ENCODE measurements at regions not wholly inside any gene's neighbourhood (a gene's known extent, or its start where the extent isn't known, plus 50 kb on each side); places are given as distances from the start of the nearest gene placed in this dataset.

GRCh38 chr5:2916076-2916682 is 164.7 kb upstream of the IRX2 start:
- WGBS, 2 donors, result 56 to 72% methylated on average over 4 of the region's 4 CpGs
- Histone ChIP-seq H3K27ac (no peak overlapping the region), H3K4me3 (no peak overlapping the region), H3K27me3 (no peaks in the 10 kb centered on the region), H3K4me1 (no peaks in the 10 kb centered on the region), H3K9me3 (peaks cover 0 to 2% (median 0%) of the 10 kb centered on the region in 3 donors), H3K36me3 (replicated peaks in 1 of 2; ENCODE audit: insufficient read depth in 1 of 2, low read depth in 2 of 2) (no peaks in the 10 kb centered on the region)
- no peak for DNase-seq
- intact Hi-C loops (cut with DNase I), result no loop called here
- TF ChIP-seq POLR2A (IDR thresholded peaks at IDR 0.05) (no peak), CTCF (IDR thresholded peaks at IDR 0.05) (no peak)
- ATAC-seq, result no peak

DNA sequence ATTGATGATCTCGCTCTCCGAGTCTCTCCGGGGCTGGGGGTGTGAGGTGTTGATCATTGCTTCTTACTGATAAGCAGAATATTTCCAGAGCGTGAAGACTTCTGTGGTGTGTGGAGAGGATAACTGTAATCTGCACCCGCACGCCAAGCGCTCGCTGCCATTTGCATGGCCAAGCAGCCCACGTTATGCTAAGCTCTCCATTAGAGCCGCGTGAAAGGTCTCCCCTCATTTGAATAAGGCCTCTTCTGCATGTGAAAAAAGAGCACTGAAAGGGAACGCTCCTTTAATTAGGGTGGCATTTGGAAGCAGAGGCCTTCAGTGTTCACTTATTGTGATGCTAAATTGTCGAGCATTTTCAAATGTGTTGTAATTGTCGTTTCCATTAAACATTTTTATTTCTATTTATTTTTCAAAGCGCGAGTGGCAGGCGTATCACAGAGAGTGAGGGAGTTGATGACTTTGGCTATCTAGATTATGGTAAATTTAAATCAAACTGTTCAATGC is 163.6 kb upstream of the IRX2 start:
- Histone ChIP-seq H3K36me3 (replicated peaks in 1 of 2; ENCODE audit: insufficient read depth in 1 of 2, low read depth in 2 of 2) (no peaks in the 10 kb centered on the region), H3K4me1 (no peaks in the 10 kb centered on the region), H3K27me3 (no peaks in the 10 kb centered on the region), H3K27ac (no peak overlapping the region), H3K4me3 (no peak overlapping the region), H3K9me3 (no peaks in the 10 kb centered on the region)
- ATAC-seq (no peak), DNase-seq (no peak)
- TF ChIP-seq CTCF (IDR thresholded peaks at IDR 0.05), result no peak
- no peak for TF ChIP-seq POLR2A (IDR thresholded peaks at IDR 0.05)
- 16 to 21% methylated on average over 17 of the region's 17 CpGs for whole genome bisulfite sequencing, 2 donors
- intact Hi-C loops (cut with DNase I), result no loop called here

DNA sequence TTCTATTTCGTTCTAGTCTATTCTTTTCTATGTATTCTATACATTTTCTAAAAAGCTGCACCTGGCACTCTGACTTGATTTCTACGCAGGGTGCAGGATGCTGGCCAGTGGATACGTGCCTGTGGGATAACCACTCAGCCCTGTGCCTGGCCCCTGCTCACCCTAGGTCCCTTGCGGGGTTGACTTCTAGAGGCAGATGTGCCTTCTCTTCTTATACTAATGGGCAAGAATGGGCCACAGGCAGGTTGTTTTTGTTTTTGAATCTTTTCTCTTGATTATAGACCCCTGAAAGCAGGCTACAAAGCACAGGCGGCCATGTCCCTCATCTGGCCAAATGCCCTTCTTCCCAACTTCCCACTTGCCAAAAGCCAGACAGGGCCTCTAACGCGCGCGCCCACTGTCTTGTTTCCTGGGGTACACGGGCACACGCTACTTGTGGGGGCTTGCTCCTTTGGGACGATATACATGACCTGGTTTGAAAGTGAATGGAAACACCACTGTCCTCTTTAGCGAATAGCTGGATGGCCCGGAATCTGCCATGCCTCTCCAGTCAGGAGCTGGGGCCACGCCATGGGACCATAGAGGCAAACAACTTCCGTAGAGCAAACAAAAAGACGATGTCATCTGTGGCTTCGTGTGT is 162.7 kb upstream of the IRX2 start:
- intact Hi-C loops (cut with DNase I), result no loop called here
- Histone ChIP-seq H3K9me3 (no peaks in the 10 kb centered on the region), H3K4me1 (no peaks in the 10 kb centered on the region), H3K27ac (no peak overlapping the region), H3K36me3 (replicated peaks in 1 of 2; ENCODE audit: insufficient read depth in 1 of 2, low read depth in 2 of 2) (no peaks in the 10 kb centered on the region), H3K27me3 (no peaks in the 10 kb centered on the region), H3K4me3 (no peak overlapping the region)
- TF ChIP-seq POLR2A (IDR thresholded peaks at IDR 0.05), result no peak
- TF ChIP-seq CTCF (IDR thresholded peaks at IDR 0.05), result no peak
- DNase-seq (no peak), ATAC-seq (no peak)
- 72% methylated on average over 18 of the region's 18 CpGs for WGBS, 2 donors

- Histone ChIP-seq H3K4me1 (no peaks in the 10 kb centered on the region), H3K27ac (no peak overlapping the region), H3K4me3 (no peak overlapping the region), H3K9me3 (no peaks in the 10 kb centered on the region), H3K27me3 (no peaks in the 10 kb centered on the region), H3K36me3 (replicated peaks in 1 of 2; ENCODE audit: insufficient read depth in 1 of 2, low read depth in 2 of 2) (no peaks in the 10 kb centered on the region)
- DNase-seq (no peak), ATAC-seq (no peak)
- TF ChIP-seq CTCF (IDR thresholded peaks at IDR 0.05) (no peak), POLR2A (IDR thresholded peaks at IDR 0.05) (no peak)
- 76 to 78% methylated on average over 6 to 7 of the region's 7 CpGs for WGBS, 2 donors
- intact Hi-C loops (cut with DNase I), result no loop called here
Observed at GRCh38 chr5:2913281-2913680, 161.8 kb upstream of the IRX2 start.

DNA sequence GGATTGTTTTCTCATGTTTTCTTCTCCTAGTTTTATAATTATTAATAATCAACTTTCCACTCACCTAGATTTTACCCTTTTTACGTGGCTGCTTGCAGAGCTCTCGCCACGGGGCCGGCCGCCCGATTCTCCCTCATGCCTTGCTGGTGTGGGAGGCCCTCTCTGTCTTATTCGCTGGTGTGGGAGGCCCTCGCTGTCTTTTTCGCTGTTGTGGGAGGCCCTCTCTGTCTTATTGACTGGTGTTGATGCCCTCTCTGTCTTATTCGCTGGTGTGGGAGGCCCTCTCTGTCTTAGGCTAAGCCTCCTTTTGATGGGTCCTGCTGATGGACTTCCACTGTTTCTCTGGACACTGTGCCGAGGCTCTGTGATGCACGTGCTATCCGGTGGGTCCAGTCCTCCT is 161.3 kb upstream of the IRX2 start:
- Histone ChIP-seq H3K4me3 (no peak overlapping the region), H3K27ac (no peak overlapping the region), H3K9me3 (no peaks in the 10 kb centered on the region), H3K27me3 (no peaks in the 10 kb centered on the region), H3K36me3 (replicated peaks in 1 of 2; ENCODE audit: insufficient read depth in 1 of 2, low read depth in 2 of 2) (no peaks in the 10 kb centered on the region), H3K4me1 (no peaks in the 10 kb centered on the region)
- TF ChIP-seq POLR2A (IDR thresholded peaks at IDR 0.05) (no peak), CTCF (IDR thresholded peaks at IDR 0.05) (no peak)
- 66 to 71% methylated on average over 13 of the region's 13 CpGs for WGBS, 2 donors
- DNase-seq (no peak), ATAC-seq (no peak)
- intact Hi-C loops (cut with DNase I), result no loop called here

Data from body of pancreas (tissue), 4 donors.